Medulla oblongata (tissue), 1 donor: ENCODE measurements at regions not wholly inside any gene's neighbourhood (a gene's known extent, or its start where the extent isn't known, plus 50 kb on each side); places are given as distances from the start of the nearest gene placed in this dataset.

Source experiments
- DNase-seq: peaks from one replicate; pipeline ENCODE4 v3.0.0-alpha.2; 2015; ENCODE audit errors: extremely low spot score

- DNase-seq: no peak
Measured at GRCh38 chr18:11322006-11322405, 172.6 kb upstream of the PIEZO2 start.

- no peak for DNase-seq
Measured at GRCh38 chr18:11320986-11321385, 171.6 kb upstream of the PIEZO2 start.

- no peak for DNase-seq
Measured at GRCh38 chr18:11316546-11316945, 167.2 kb upstream of the PIEZO2 start.

GRCh38 chr18:11310476-11311086 is 161.2 kb upstream of the PIEZO2 start:
- DNase-seq: peak; percentile 55

GRCh38 chr18:11309172-11309571 is 159.8 kb upstream of the PIEZO2 start:
- DNase-seq: no peak

GRCh38 chr18:11308499-11308898 is 159.1 kb upstream of the PIEZO2 start:
- no peak for DNase-seq

- DNase-seq: no peak
Measured at GRCh38 chr18:11307716-11308115, 158.3 kb upstream of the PIEZO2 start.

GRCh38 chr18:11305507-11305906 is 156.1 kb upstream of the PIEZO2 start:
- no peak for DNase-seq

- DNase-seq: no peak
Measured at GRCh38 chr18:11304928-11305327, 155.6 kb upstream of the PIEZO2 start.

GRCh38 chr18:11296946-11297345 is 147.6 kb upstream of the PIEZO2 start:
- no peak for DNase-seq

- DNase-seq: no peak
Measured at GRCh38 chr18:11293794-11294193, 144.4 kb upstream of the PIEZO2 start.

- DNase-seq: no peak
Measured at GRCh38 chr18:11290786-11291185, 141.4 kb upstream of the PIEZO2 start.

- DNase-seq: no peak
Measured at GRCh38 chr18:11289248-11289647, 139.9 kb upstream of the PIEZO2 start.

- no peak for DNase-seq
Measured at GRCh38 chr18:11288401-11288800, 139.0 kb upstream of the PIEZO2 start.

- DNase-seq: no peak
Measured at GRCh38 chr18:11286431-11286830, 137.1 kb upstream of the PIEZO2 start.

- no peak for DNase-seq
Measured at GRCh38 chr18:11284811-11285210, 135.4 kb upstream of the PIEZO2 start.

- DNase-seq: no peak
Measured at GRCh38 chr18:11284349-11284748, 135.0 kb upstream of the PIEZO2 start.

- no peak for DNase-seq
Measured at GRCh38 chr18:11283479-11284161, 134.3 kb upstream of the PIEZO2 start.

GRCh38 chr18:11279461-11279860 is 130.1 kb upstream of the PIEZO2 start:
- no peak for DNase-seq

GRCh38 chr18:11276678-11277077 is 127.3 kb upstream of the PIEZO2 start:
- DNase-seq: no peak

GRCh38 chr18:11274144-11274794 is 124.9 kb upstream of the PIEZO2 start:
- no peak for DNase-seq

GRCh38 chr18:11272516-11272915 is 123.1 kb upstream of the PIEZO2 start:
- no peak for DNase-seq

- DNase-seq: no peak
Measured at GRCh38 chr18:11271954-11272353, 122.6 kb upstream of the PIEZO2 start.
